ENCODE measurements at regions not wholly inside any gene's neighbourhood (a gene's known extent, or its start where the extent isn't known, plus 50 kb on each side); places are given as distances from the start of the nearest gene placed in this dataset.

DNA sequence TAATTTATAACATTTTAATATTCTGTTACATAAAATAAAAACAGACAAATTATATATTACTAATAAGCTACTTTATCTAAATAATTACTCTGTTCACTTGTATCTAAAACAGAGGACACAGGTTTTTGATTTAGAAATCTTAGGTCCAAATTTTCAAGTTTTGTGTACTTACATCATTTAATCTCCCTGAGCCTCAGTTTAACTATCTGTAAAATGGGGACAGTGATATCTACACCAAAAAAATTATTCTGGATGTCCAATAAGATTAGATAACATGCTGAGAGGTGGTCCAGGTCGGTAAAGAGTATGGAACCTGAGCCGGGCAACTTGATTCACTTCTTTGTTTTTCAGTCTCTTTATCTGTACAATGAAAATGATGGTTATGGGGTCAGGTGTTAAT, 263.8 kb upstream of the CDIN1 start:
- no peak for DNase-seq

DNA sequence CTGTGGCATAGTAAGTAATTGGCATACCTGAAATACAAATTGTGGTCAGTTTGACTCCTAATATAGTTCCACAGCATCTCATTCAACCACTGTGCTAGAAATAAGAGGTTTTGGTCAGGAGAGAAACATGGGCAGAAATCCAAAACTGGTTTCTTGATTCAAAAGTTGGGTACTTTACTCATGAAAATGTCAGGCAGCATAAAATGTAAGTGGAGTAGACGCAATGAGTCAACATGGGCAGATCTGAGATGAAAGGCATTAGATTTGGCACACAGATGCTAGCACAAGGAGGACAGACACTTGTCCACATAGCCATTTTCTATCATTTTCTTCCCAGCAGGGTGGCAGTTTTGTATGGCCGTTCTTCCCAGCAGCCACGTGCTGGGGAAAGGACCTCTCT, 255.8 kb upstream of the CDIN1 start:
- no peak for DNase-seq

- no peak for DNase-seq
Measured at GRCh38 chr15:36325206-36325605, 254.2 kb upstream of the CDIN1 start.

- no peak for DNase-seq
Measured at GRCh38 chr15:36329592-36329991, 249.8 kb upstream of the CDIN1 start.

GRCh38 chr15:36330598-36330997, 248.8 kb upstream of the CDIN1 start:
- no peak for DNase-seq

- DNase-seq: no peak
Measured at GRCh38 chr15:36331531-36332275, 247.7 kb upstream of the CDIN1 start.

DNA sequence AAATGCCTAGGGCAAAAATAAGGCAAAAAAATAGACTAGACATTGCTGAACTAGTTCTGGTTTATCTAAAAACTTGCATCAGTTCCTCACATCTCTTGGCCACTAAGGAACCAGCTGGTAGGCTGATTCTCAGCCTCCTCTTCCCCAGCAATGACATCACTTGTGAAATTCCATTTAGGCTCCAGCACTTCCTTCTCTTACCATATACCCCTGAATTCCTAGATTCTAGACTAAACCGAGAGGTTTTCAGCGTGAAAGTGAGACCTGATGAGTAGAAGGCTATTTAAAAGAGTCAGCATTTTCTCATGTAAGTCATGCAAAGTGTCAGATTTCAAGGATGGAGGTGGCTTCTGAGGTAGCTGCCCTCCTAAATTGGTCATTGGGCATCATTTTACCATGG, 247.1 kb upstream of the CDIN1 start:
- no peak for DNase-seq

GRCh38 chr15:36332896-36333295, 246.5 kb upstream of the CDIN1 start:
- no peak for DNase-seq

DNA sequence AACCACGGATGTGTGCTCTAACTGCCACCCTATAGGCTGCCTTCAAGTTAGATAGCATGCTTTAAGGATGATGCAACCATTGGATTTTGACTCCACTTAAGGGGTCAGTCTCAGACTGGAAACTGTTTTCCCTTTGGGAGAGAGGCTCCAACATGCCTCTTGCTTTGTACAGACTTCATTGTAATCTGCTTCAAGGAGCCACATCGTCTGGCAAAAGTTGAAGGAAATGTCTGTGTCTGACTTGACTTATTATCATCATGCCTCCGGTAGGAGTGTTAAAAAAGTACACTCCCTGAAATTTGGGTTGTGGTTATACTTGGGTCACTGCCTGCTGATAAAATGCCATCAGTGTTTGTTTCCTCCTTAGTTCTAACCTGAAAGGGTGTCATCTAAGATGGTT, 245.4 kb upstream of the CDIN1 start:
- DNase-seq: no peak

- no peak for DNase-seq
Measured at GRCh38 chr15:36335224-36335623, 244.2 kb upstream of the CDIN1 start.

DNA sequence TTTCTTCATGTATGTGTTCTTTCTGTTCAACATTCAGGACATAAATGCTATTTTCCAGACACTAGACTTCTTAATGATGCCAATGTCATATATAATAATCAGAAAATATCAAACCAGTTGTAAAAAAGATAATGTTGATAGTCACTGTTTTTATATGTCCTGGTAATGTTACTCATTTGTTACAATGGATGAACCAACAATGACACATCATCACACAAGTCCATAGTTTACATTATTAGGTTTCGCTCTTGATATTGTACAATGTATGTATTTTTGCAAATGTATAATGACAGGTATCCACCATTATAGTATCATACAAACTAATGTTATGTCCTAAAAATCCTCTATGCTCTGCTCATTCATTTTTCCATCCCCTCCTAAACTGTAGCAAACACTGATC, 243.8 kb upstream of the CDIN1 start:
- no peak for DNase-seq

GRCh38 chr15:36344887-36345286, 234.5 kb upstream of the CDIN1 start:
- DNase-seq: no peak

- DNase-seq: no peak
Measured at GRCh38 chr15:36347272-36347858, 232.1 kb upstream of the CDIN1 start.

GRCh38 chr15:36356466-36356865, 223.0 kb upstream of the CDIN1 start:
- DNase-seq: no peak

DNA sequence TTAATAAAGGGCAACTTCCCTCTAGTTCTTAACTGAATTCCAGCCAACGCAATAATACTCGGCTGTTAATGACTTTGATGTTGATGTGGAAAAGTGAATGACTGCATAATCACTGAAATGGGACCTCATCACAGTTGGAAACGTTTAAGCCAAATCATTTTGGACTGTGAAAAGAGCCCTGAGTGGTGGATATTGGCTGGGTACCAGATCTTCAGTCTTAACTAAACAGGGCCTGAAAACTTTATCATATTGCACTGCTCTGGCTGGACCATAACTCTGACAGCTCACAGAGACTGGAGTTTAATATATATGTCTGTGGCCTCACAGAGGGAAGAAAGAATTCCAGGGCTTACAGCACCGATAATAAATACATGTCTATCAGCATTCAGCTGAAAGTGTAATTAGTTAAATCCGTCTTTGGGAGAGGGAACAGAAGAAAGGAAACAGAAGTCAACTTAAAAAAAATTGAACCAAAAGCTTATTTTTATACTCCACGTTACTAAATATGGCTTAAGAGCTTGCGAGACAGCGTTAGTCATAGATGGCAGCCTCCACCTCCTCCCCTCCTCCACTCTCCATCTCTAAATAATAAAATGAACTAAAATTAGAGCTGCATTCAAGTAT, 222.3 kb upstream of the CDIN1 start:
- no peak for DNase-seq

- DNase-seq: no peak
Measured at GRCh38 chr15:36358094-36358493, 221.3 kb upstream of the CDIN1 start.

GRCh38 chr15:36358523-36358922, 220.9 kb upstream of the CDIN1 start:
- DNase-seq: no peak

- DNase-seq: no peak
Measured at GRCh38 chr15:36359286-36359685, 220.1 kb upstream of the CDIN1 start.

DNA sequence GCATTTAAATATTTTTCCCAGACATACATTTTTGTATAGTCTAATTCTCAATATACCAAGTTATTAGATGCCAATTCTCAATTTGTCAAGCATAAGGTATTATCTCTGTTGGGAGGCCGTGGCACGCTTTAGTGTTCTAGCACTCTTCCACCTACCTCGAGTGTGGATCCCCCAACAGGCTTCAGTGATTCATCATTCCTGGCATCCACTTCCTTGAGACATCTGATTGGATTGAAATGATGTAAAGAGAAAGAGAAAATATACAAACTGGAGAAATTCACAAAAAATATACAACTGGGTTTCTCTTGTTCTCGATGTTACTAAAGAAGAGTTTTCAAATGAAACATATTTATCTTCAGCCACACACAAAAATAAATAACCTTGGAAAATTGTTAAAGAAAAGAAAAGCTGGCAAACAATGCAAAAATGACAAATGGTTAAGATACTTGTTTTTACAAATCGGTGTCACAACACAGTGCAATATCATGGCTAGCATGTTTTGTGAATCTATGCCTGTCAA, 218.0 kb upstream of the CDIN1 start:
- no peak for DNase-seq

DNA sequence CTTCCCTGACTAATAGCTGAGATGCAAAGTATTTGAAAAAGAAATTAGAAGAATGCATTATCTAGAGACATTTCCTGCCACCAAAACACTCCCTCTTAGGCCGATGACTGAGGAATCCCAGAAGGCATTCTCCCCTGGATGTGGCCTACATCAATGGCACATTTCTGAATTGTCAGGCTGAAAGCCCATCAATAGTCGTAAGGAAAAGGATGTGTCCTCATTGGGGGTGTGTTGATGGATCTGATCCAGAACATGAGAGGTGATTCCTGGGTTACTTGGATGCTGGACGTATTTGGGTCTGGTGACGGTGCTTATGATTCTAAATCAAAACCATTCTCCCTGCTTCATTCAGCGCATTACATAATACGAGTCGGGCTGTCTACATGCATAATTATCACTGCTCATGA, 216.9 kb upstream of the CDIN1 start:
- no peak for DNase-seq

GRCh38 chr15:36363335-36363734, 216.1 kb upstream of the CDIN1 start:
- DNase-seq: no peak

DNA sequence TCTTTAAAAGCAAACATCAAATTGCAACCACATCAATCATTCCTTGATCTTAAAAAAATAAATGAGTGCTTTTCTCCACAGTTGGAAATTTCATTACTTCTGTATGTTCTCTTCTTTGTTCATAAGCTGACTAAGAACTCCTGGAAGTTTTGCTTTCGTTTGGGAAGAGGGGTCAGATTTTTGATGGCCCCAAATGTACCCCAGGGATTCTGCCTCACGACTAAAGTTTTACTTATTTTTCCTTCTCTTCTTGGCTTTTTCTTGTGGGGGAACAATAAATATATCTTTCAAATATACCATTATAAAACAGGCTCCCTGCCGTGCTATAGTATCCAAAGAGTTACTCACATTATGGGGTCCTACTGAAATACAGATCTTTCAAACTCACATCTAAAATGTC, 215.0 kb upstream of the CDIN1 start:
- DNase-seq: no peak

DNA sequence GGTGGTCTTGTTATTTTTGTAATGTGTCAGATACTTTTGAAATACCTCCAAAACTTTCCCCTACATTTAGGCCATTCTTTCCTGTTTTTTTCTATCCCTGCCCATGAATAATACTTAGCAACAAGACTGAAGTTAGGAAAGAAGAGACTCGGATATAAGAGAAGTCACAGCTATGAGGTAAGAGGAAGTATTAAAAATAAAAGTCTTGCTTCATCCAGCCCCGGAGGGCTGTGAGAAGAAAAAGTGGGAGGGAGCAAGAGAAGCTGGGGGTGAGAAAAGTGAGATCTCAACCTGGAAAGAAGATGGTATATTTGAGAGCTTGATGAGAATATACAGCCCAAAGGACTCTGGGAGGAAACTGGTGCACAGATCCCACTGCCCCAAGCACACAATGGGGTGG, 213.5 kb upstream of the CDIN1 start:
- DNase-seq: no peak

GRCh38 chr15:36370051-36370730, 209.2 kb upstream of the CDIN1 start:
- no peak for DNase-seq

All from CD4-positive, alpha-beta T cell treated with Interleukin-12 subunit alpha and Interleukin-12 subunit beta, for 1 hour (primary cell).